ENCODE measurements at regions not wholly inside any gene's neighbourhood (a gene's known extent, or its start where the extent isn't known, plus 50 kb on each side); places are given as distances from the start of the nearest gene placed in this dataset.

GRCh38 chr13:94968757-94969086, 256.4 kb upstream of the SOX21 start:
- no peak for DNase-seq (ENCODE audit: extremely low read depth, low read depth, low spot score)

DNA sequence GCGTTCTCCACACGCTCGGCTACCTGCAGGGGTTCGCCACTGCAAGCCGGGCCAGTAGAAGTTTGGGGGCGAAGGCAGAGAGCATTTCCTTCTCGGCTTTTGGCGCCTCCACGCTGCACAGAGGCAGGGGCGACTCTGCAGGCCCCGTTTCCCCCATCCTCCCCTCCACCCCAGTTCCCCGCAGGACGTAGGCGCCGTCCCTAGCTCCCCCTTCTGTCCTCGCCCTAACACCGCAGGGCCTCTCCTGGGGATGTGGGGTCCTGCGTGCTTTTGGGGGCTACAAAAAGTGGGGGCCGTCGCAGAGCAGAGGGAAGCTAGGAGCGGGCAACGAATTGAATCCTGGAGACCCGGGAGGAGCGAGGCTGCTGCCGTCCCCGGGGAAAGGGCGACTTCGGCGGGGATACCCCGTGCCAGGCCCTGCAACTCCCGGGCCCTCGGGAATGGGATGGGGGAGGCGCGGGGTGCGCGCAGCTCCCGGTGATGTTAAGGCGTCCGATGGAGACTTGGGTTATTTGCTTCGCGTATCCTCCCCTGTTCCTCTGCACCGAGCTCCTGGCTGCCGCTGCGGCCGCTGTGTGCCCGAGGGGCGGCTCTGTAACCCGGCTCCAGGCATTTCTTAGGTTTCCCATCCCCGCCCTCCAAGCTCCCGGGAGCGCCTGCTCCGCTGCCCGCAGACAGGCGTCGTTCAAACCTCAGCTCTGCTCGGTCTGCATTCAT, 255.9 kb upstream of the SOX21 start:
- DNase-seq (ENCODE audit: extremely low read depth, low read depth, low spot score) = no peak

DNA sequence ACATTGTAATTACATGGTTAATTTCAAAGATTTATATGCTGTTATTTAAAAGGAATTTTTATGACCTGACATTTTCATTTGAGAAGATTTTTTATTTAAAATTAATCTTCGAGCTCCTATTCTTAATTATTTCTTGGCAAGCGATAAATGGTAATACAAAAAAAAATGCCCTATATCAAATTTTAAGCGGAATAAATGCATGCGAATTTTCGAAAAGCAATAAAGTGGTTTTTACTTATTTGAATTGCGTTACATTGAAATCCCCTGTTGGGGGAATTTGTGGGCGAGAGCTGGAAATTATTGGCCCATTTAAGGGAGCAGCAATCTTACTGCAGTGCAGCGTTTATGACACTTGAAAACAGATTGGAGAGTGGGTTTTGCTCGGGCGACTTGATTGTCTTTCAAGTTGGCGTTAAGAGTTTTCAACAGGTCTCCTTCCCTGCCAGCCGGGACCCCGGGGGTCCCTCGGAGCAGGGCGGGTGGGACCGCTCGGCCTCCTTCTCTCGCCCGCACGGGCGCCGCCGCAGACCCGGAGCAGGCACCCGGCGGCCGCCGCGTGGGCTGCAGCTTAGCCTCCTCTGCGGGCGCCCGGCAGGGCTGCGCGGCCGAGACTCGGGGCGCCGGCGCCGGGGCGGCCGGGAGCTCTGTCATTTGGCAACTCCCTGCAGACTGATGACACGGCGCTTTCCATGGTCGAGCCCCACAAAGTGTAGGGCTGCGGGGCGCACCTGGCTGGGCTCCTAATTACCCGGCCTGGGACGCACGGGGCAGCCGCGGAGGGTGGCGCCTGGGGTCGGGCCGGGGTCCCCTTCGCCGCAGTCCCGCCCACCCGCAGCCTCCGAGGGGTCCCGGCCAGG, 255.1 kb upstream of the SOX21 start:
- DNase-seq (ENCODE audit: extremely low read depth, low read depth, low spot score) = no peak

DNA sequence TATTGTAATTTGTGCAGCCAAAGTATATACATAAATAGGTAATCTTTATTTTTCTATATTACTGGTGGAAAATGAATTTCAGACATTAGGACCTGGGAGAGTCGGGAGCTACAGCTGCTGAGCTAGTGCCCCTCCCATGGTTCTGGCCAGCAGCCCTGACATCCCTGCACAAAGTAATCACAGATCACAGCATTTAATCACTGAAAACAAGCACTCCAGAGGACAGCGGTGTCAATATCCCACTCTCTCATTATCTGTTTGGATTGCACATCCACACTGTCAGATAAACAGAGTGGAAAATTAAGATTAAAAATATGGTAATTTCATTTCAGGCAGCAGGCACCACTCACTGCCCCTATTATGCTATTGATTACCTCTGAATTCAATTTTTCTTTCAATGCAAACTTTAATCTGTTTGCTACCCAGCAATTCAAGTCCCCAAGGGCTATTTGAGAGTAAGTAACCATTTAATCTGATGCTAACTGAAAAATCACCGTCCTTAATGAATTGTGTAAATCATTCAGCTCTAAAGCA, 254.1 kb upstream of the SOX21 start:
- DNase-seq (ENCODE audit: extremely low read depth, low read depth, low spot score) = no peak

- no peak for DNase-seq (ENCODE audit: extremely low read depth, low read depth, low spot score)
These were observed 247.3 kb upstream of the SOX21 start for GRCh38 chr13:94959626-94960025.

GRCh38 chr13:94956417-94957110, 244.2 kb upstream of the SOX21 start:
- no peak for DNase-seq (ENCODE audit: extremely low read depth, low read depth, low spot score)

DNA sequence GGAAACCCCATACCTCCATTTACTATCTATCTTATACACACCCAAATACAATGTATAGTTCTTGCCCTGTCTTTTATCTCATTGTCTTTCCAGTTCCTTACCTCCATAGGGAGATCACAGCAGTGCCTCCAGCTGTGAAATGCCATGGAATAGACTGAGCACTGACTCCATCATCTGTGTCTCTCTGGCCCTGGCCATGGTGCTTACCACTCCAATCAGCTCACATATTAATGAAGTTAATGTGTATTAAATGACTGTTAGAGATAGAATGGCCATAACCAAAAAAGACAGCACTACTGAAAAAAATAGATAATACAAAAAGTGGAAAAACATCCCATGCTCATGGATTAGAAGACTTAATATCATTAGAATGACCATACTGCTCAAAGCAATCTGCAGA, 240.4 kb upstream of the SOX21 start:
- no peak for DNase-seq (ENCODE audit: extremely low read depth, low read depth, low spot score)

DNA sequence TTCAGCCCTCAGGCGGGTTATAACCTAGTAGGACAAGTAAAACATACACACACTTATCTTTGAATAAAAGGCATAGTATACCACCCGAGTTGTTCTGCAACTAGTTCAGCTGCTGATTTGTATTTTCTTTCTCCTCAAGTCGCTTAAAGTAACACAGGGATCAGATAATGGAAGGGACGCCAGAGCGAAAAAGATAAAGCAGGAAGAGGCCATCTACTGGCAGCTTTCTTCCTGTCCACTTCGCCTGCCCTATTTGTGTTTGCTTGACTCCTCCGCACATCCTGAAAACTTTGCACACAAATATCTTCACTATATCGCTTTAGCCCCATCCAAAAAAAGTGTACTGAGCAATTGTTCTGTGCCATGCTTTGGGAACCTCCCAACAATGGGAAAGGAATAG, 238.0 kb upstream of the SOX21 start:
- no peak for DNase-seq (ENCODE audit: extremely low read depth, low read depth, low spot score)

DNA sequence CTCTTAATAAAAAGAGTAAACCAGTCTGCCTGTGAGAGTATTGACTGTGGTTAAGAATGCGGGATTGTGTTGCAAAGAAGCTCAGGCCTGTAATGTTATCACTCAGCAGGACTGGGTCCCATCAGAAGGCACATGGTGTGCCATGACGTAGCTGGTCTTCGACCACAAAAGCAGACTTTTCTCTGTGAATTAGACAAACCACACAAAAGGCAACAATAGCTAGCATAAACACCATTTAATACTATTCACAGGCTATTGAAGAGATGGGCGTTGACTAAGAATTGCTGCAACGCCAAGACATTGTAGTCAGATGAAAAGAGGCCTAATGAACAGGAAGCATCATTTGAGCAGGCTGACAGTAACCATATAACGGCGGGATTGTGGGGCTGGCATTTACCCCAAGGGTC, 235.6 kb upstream of the SOX21 start:
- no peak for DNase-seq (ENCODE audit: extremely low read depth, low read depth, low spot score)

- DNase-seq (ENCODE audit: extremely low read depth, low read depth, low spot score) = no peak
These were observed 235.0 kb upstream of the SOX21 start for GRCh38 chr13:94947392-94947791.

GRCh38 chr13:94946039-94946438, 233.7 kb upstream of the SOX21 start:
- no peak for DNase-seq (ENCODE audit: extremely low read depth, low read depth, low spot score)

- no peak for DNase-seq (ENCODE audit: extremely low read depth, low read depth, low spot score)
These were observed 225.8 kb upstream of the SOX21 start for GRCh38 chr13:94938124-94938523.

DNA sequence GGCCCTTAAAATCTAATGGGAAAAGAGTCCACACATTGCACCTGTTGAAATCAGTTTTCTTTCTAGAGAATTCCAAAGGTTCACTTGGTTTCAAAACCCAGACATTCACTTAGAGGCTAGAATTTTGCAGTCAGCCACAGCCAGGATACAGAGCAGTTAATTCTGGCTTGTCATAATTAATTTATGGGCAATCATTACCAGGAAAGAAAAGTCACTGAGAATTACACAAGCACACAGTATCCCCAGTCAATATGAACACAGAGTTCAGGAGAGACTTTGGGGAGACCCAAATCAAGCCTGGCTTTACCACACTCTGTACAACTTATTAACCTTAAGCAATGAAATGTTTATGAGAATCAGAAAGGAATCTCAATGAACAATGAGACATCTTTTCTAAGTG, 224.3 kb upstream of the SOX21 start:
- DNase-seq (ENCODE audit: extremely low read depth, low read depth, low spot score) = no peak

- DNase-seq (ENCODE audit: extremely low read depth, low read depth, low spot score) = no peak
These were observed 221.6 kb upstream of the SOX21 start for GRCh38 chr13:94933936-94934335.

GRCh38 chr13:94933230-94933751, 220.9 kb upstream of the SOX21 start:
- no peak for DNase-seq (ENCODE audit: extremely low read depth, low read depth, low spot score)

- DNase-seq (ENCODE audit: extremely low read depth, low read depth, low spot score) = no peak
These were observed 215.9 kb upstream of the SOX21 start for GRCh38 chr13:94928127-94928775.

- DNase-seq (ENCODE audit: extremely low read depth, low read depth, low spot score) = no peak
These were observed 212.9 kb upstream of the SOX21 start for GRCh38 chr13:94925263-94925662.

DNA sequence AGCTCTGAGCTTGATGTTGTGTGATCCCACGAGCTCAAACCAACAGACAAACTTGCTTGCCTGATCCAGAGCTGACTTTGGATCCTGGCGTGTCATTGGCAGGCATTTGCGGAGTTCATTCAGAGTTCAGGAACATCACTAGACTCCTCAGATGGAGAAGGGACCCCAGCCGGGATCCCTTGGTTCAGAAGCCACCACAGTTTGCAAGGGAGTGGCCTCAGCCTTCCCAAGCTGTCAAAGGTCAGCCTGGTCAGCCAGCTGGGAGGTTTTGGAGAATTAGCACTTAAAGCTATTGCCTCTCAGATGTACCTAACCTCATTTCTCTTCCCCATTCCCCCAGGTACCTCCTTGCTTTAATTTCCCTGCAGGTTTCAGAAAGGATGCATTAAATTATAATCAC, 208.8 kb upstream of the SOX21 start:
- DNase-seq (ENCODE audit: extremely low read depth, low read depth, low spot score) = no peak

DNA sequence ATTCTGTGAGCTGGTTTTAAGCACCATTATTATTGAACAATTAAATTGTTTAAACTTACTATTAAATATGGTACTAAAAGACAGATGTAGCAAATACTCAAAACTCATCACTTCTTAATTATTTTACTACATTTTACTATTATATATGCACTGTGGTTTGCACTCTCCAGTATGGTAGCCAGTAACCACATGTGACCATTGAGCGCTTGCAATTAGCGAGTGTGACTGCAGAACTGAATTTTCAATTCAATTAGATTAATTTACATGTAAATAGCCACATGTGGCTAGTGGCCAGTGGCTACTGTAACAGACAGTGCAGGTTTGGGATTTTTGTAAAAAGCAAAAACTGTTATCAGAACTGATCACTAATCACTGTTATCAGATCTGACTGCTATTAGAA, 208.2 kb upstream of the SOX21 start:
- no peak for DNase-seq (ENCODE audit: extremely low read depth, low read depth, low spot score)

- no peak for DNase-seq (ENCODE audit: extremely low read depth, low read depth, low spot score)
These were observed 205.5 kb upstream of the SOX21 start for GRCh38 chr13:94917824-94918223.

DNA sequence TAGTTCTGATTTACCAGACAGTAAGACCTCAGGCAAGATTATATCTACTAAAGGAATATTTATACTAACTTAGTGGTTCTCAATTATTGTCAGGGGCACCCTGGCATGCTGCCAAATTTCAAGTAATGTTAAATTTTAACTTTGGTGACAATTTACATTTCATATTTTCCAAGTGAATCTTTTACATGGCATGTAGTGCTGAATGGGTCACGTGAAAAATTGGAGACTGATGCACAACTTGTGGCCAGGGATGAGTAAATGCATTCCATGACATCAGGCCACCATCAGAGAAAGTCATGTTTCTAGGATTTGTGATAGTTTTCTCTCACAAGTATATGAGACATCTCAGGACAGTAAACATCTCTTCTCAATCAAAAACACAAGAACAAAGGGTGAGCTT, 202.6 kb upstream of the SOX21 start:
- no peak for DNase-seq (ENCODE audit: extremely low read depth, low read depth, low spot score)

All from glomerular endothelial cell (primary cell).